CD4-positive, alpha-beta T cell (primary cell): ENCODE measurements at regions not wholly inside any gene's neighbourhood (a gene's known extent, or its start where the extent isn't known, plus 50 kb on each side); places are given as distances from the start of the nearest gene placed in this dataset.

Experiments used
- ATAC-seq: fragments of 200-7000 bp; cut with Tn5 transposase; one replicate; pipeline ENCODE4 v1.10.0; 2022; ENCODE audit warnings: mild to moderate bottlenecking; ENCODE audit not compliant: poor library complexity
- CTCF ChIA-PET: fragments of 350-600 bp; sonication (Branson Sonifier 250); formaldehyde crosslinking; loops from one replicate; lab custom pipeline; 2021; ENCODE audit warnings: antibody characterized with exemption, inconsistent platforms; lab: Charles Lee
- POLR2A ChIA-PET: fragments of 350-600 bp; sonication (Branson Sonifier 250); formaldehyde crosslinking; loops from one replicate; lab custom pipeline; 2021; ENCODE audit warnings: antibody characterized with exemption, inconsistent platforms; lab: Charles Lee
- DNase-seq, 14 experiments: peaks; one replicate each; pipeline ENCODE4 v3.0.0-alpha.2; 2013 to 2020; ENCODE audit warnings: mixed read lengths in 2 of 14
- H3K27ac ChIP-seq, 2 donors: one replicate each; pipeline versions ENCODE4 v1.5.1 to v1.7.0; 2013; ENCODE audit warnings: low read length in 2 of 2, low read depth in 1 of 2, mild to moderate bottlenecking in 1 of 2
- H3K27me3 ChIP-seq, 2 experiments: 1 replicate in 1 of 2; 2 replicates in 1 of 2; pipeline versions ENCODE4 v1.6.1 to v1.7.0; 2013; ENCODE audit warnings: low read length in 2 of 2, control low read depth in 1 of 2, mild to moderate bottlenecking in 1 of 2, moderate library complexity in 1 of 2; ENCODE audit not compliant: insufficient read depth in 2 of 2, control insufficient read depth in 1 of 2
- H3K36me3 ChIP-seq: one replicate; pipeline ENCODE4 v1.6.1; 2013; ENCODE audit warnings: low read length, control low read depth; ENCODE audit not compliant: insufficient read depth
- H3K4me1 ChIP-seq: one replicate; pipeline ENCODE4 v1.6.1; 2013; ENCODE audit warnings: low read length, control low read depth; ENCODE audit not compliant: insufficient read depth
- H3K4me3 ChIP-seq: one replicate; pipeline ENCODE4 v1.5.1; 2013; ENCODE audit warnings: mild to moderate bottlenecking, low read length, moderate library complexity
- H3K9me3 ChIP-seq, 2 experiments: 1 replicate in 1 of 2; 2 replicates in 1 of 2; pipeline versions ENCODE4 v1.6.1 to v1.7.0; 2013; ENCODE audit warnings: low read length in 2 of 2, mild to moderate bottlenecking in 2 of 2, control low read depth in 1 of 2, moderate library complexity in 1 of 2; ENCODE audit not compliant: control insufficient read depth in 1 of 2, insufficient read depth in 1 of 2
- H3K27ac Mint-ChIP-seq: one replicate; pipeline ENCODE4 v1.8.0; 2020; ENCODE audit warnings: mixed read lengths
- H3K27me3 Mint-ChIP-seq: one replicate; pipeline ENCODE4 v1.8.0; 2021; ENCODE audit warnings: mixed read lengths
- H3K36me3 Mint-ChIP-seq: one replicate; pipeline ENCODE4 v1.8.0; 2021; ENCODE audit warnings: low read depth, mixed read lengths
- H3K4me1 Mint-ChIP-seq: one replicate; pipeline ENCODE4 v1.8.0; 2021; ENCODE audit warnings: low read depth, mixed read lengths
- H3K4me3 Mint-ChIP-seq: one replicate; pipeline ENCODE4 v1.8.0; 2020; ENCODE audit warnings: mild to moderate bottlenecking, mixed read lengths
- H3K9me3 Mint-ChIP-seq: one replicate; pipeline ENCODE4 v1.8.0; 2020; ENCODE audit warnings: mixed read lengths
- intact Hi-C, 2 experiments: fragments of 100-400 bp; cut with DNase I in 1 of 2; cut with micrococcal nuclease in 1 of 2; formaldehyde crosslinking; loops; one replicate each; pipeline versions ENCODE4 v1.15.1 to v1.9.0; 2023 to 2025; cut with DNase I, micrococcal nuclease
- TF ChIP-seq, protein P1 (sequence below): fragments of 200-600 bp; IDR thresholded peaks from one replicate; pipeline ENCODE4 v1.8.0; 2022; ENCODE audit warnings: antibody characterized with exemption, mild to moderate bottlenecking

DNA sequence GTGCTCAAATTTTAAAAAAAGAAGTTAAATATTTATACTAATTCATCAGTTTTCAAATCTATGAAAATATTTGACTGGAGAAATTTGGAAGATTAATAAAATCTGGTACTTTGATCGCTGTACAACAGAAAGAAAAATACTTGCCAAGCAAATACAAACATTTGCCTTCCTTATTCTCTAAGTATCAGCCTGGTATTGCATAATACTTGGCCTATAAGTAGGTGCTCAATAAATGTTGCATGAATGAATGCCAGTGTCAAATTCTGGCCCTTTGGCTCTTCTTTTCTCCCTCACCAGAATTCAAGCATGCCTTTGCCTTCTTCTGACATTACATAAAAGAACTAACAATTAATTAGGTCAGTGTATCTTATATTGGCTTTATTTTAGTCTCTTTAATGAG lies 601.7 kb upstream of the GBE1 start:
- ChIA-PET CTCF (no interaction called here), POLR2A (no interaction called here)
- Mint-ChIP-seq H3K27ac (no peak overlapping the region), H3K36me3 (no peaks in the 10 kb centered on the region), H3K27me3 (no peaks in the 10 kb centered on the region), H3K4me3 (no peak overlapping the region), H3K9me3 (peaks cover 8% of the 10 kb centered on the region), H3K4me1 (no peaks in the 10 kb centered on the region)
- H3K4me1 ChIP-seq, result no peaks in the 10 kb centered on the region
- H3K27ac ChIP-seq, result no peak overlapping the region
- DNase-seq, result no peak
- no peaks in the 10 kb centered on the region for H3K9me3 ChIP-seq
- H3K4me3 ChIP-seq, result no peak overlapping the region
- H3K36me3 ChIP-seq, result no peaks in the 10 kb centered on the region
- TF ChIP-seq, protein P1, sequence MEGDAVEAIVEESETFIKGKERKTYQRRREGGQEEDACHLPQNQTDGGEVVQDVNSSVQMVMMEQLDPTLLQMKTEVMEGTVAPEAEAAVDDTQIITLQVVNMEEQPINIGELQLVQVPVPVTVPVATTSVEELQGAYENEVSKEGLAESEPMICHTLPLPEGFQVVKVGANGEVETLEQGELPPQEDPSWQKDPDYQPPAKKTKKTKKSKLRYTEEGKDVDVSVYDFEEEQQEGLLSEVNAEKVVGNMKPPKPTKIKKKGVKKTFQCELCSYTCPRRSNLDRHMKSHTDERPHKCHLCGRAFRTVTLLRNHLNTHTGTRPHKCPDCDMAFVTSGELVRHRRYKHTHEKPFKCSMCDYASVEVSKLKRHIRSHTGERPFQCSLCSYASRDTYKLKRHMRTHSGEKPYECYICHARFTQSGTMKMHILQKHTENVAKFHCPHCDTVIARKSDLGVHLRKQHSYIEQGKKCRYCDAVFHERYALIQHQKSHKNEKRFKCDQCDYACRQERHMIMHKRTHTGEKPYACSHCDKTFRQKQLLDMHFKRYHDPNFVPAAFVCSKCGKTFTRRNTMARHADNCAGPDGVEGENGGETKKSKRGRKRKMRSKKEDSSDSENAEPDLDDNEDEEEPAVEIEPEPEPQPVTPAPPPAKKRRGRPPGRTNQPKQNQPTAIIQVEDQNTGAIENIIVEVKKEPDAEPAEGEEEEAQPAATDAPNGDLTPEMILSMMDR, result no peak
- no peak for ATAC-seq
- intact Hi-C loops, result no loop called here
- H3K27me3 ChIP-seq, result no peaks in the 10 kb centered on the region

DNA sequence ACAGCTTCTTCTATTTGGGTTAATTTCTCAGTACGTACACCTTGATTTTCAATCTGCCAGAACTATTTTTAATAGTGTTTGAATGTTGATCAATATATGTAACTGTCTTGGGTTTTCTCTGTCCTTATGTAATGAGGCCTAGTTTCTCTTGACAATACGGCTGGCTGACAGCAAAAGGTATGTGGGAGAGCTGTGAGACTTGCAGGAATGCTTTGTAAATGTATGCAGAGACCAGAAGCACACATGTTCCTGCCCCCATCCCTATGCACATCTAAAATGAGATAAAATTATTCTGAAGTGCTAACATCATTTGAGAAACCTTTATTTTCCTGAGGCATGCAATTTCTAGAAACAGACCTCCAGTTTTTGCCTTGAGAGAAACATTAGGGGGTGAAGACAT lies 593.8 kb upstream of the GBE1 start:
- no peak overlapping the region for H3K27ac ChIP-seq
- H3K9me3 Mint-ChIP-seq, result peaks cover 12% of the 10 kb centered on the region
- no peaks in the 10 kb centered on the region for H3K36me3 ChIP-seq
- no peak overlapping the region for H3K4me3 Mint-ChIP-seq
- no peaks in the 10 kb centered on the region for H3K27me3 Mint-ChIP-seq
- H3K27ac Mint-ChIP-seq, result no peak overlapping the region
- POLR2A ChIA-PET, result no interaction called here
- no peaks in the 10 kb centered on the region for H3K27me3 ChIP-seq
- intact Hi-C loops, result no loop called here
- TF ChIP-seq, protein P1, result no peak
- H3K4me3 ChIP-seq, result no peak overlapping the region
- no peaks in the 10 kb centered on the region for H3K4me1 Mint-ChIP-seq
- DNase-seq (no peak), ATAC-seq (no peak)
- H3K9me3 ChIP-seq, result no peaks in the 10 kb centered on the region
- CTCF ChIA-PET, result no interaction called here
- H3K4me1 ChIP-seq, result no peaks in the 10 kb centered on the region
- H3K36me3 Mint-ChIP-seq, result no peaks in the 10 kb centered on the region

DNA sequence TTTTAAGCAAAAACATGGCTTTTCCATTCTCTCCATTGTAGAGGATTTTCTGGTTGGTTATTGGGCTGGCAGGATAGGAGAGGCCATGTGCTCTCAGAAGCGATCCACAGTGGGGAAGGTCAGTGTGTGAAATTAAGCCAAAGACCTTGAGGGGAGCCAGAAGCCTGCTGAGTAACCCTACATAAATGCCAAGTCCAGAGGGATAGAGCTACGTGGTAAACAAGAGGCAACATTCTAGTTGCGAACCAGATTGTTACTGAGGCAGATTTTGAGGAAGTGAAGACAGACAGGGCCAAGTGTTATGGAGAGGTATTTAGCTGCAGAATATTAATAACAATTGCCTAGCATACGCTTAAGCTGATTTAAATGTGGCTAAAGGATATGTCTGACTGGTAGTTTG lies 592.8 kb upstream of the GBE1 start:
- intact Hi-C loops, result no loop called here

More for the DNA sequence above, 592.8 kb upstream of the GBE1 start:
- H3K27ac ChIP-seq, result no peak overlapping the region
- Mint-ChIP-seq H3K9me3 (peaks cover 15% of the 10 kb centered on the region), H3K4me1 (no peaks in the 10 kb centered on the region), H3K4me3 (no peak overlapping the region), H3K36me3 (no peaks in the 10 kb centered on the region), H3K27me3 (no peaks in the 10 kb centered on the region), H3K27ac (no peak overlapping the region)
- ChIA-PET CTCF (no interaction called here), POLR2A (no interaction called here)
- no peaks in the 10 kb centered on the region for H3K4me1 ChIP-seq
- H3K36me3 ChIP-seq, result no peaks in the 10 kb centered on the region
- DNase-seq (no peak), ATAC-seq (no peak)
- no peaks in the 10 kb centered on the region for H3K27me3 ChIP-seq
- no peaks in the 10 kb centered on the region for H3K9me3 ChIP-seq
- no peak overlapping the region for H3K4me3 ChIP-seq
- TF ChIP-seq, protein P1, result no peak
